ENCODE measurements at regions not wholly inside any gene's neighbourhood (a gene's known extent, or its start where the extent isn't known, plus 50 kb on each side); places are given as distances from the start of the nearest gene placed in this dataset.

DNA sequence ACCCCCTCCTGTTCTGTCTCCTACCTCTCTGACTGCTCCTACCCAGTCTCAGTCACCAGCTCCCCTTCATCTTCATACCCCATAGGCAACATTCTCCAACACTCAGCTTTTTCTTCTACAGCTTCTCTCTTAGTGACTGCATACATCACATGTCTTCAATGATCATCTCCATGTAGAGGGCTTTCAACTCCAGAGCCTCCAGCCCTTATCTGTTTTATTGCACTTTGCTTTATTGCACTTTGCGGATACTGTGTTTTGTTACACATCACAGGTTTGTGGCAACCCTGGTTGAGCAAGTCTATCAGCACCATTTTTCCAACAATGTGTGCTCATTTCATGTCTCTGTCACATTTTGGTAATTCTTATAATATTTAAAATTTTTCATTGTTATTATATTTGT, 230.7 kb downstream of the DEPDC1B start:
- TF ChIP-seq, protein P1, sequence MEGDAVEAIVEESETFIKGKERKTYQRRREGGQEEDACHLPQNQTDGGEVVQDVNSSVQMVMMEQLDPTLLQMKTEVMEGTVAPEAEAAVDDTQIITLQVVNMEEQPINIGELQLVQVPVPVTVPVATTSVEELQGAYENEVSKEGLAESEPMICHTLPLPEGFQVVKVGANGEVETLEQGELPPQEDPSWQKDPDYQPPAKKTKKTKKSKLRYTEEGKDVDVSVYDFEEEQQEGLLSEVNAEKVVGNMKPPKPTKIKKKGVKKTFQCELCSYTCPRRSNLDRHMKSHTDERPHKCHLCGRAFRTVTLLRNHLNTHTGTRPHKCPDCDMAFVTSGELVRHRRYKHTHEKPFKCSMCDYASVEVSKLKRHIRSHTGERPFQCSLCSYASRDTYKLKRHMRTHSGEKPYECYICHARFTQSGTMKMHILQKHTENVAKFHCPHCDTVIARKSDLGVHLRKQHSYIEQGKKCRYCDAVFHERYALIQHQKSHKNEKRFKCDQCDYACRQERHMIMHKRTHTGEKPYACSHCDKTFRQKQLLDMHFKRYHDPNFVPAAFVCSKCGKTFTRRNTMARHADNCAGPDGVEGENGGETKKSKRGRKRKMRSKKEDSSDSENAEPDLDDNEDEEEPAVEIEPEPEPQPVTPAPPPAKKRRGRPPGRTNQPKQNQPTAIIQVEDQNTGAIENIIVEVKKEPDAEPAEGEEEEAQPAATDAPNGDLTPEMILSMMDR (conservative IDR thresholded peaks at IDR 0.05; ENCODE audit: low read depth, low read length) = no peak
- TF ChIP-seq EZH2 (IDR thresholded peaks at IDR 0.05; ENCODE audit: borderline replicate concordance, low read depth, low read length, poor library complexity, severe bottlenecking) = no peak

Measured in A673 (cell line).